Transverse colon (tissue), 3 donors: ENCODE measurements at regions not wholly inside any gene's neighbourhood (a gene's known extent, or its start where the extent isn't known, plus 50 kb on each side); places are given as distances from the start of the nearest gene placed in this dataset.

Experiments used
- EP300 ChIP-seq: sonication (generic); formaldehyde crosslinking; IDR thresholded peaks from one replicate; pipeline ENCODE4 v1.6.1; 2017; ENCODE audit warnings: antibody characterized with exemption, low read depth
- POLR2AphosphoS5 ChIP-seq, 3 donors: sonication (generic); formaldehyde crosslinking; IDR thresholded peaks; one replicate each; pipeline ENCODE4 v1.6.1; 2016; ENCODE audit warnings: antibody characterized with exemption in 3 of 3

- no peak for TF ChIP-seq POLR2AphosphoS5 (IDR thresholded peaks at IDR 0.05)
- TF ChIP-seq EP300 = no peak
These were observed 917.9 kb downstream of the OLFM4 start for GRCh38 chr13:53946500-53946899.
